ENCODE measurements at regions not wholly inside any gene's neighbourhood (a gene's known extent, or its start where the extent isn't known, plus 50 kb on each side); places are given as distances from the start of the nearest gene placed in this dataset.
"Not testable (repeated sequence)": the region's sequence is repeated elsewhere in the genome, so short reads cannot be mapped to it uniquely, and the experiment has no call there.

DNA sequence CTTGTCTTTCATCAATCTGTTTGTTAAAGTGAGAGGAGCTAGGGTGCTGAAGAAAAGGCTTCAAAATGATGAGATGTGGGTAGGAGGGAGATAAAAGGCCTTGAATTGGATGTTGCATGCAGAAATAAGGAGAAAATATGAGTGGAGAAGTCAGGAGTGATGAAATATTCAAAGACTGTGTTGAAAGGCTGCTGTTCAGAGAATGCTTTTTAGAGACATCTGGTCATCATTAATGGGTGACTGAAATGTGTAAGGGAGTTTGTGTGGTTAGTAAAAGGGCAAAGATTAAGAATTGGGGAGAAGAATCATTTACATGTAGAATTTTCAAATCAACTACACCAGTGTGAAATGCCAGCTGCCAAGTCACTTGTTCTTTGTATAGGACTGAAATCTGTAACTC lies 383.9 kb downstream of the MAT2B start:
- DNase-seq, result no peak

DNA sequence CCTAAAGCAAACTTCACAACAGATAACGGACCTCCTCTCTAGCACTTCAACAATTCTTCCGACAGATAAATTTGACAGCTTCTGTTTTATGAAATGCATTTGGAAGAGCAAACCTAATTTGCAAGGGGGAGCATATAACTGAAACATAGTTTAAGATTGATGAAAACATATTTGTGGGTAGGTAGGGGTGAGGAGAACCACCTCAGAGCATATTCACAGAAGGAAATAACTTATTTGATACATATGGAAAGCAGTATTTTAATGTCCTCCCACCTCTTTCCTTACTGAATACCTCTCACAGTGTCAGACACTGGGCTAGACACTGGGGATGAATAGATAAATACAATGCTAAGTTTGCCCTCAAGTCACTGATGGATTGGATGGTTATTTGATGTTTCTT lies 384.8 kb downstream of the MAT2B start:
- DNase-seq, result no peak

DNA sequence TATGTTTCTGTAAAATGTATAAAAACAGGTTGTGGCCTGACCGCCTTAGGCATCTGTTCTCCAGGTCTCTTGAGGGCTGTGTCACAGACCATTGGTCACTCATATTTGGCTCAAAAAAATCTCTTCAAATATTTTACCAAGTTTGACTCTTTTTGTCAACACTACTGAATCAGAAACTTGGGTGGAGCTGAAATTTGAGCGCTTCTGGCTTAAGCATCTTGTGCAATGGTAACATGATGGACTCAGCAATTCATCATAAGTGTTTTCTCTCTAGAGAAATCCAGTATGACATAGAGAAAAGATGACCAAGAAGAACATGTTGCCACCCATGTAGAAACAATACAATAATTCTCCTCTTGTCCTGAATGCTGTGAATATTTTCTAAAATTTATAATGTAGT lies 387.9 kb downstream of the MAT2B start:
- no peak for DNase-seq

- no peak for DNase-seq
Measured at GRCh38 chr5:163894645-163895044, 389.2 kb downstream of the MAT2B start.

GRCh38 chr5:163898873-163899272 lies 393.5 kb downstream of the MAT2B start:
- DNase-seq, result no peak

DNA sequence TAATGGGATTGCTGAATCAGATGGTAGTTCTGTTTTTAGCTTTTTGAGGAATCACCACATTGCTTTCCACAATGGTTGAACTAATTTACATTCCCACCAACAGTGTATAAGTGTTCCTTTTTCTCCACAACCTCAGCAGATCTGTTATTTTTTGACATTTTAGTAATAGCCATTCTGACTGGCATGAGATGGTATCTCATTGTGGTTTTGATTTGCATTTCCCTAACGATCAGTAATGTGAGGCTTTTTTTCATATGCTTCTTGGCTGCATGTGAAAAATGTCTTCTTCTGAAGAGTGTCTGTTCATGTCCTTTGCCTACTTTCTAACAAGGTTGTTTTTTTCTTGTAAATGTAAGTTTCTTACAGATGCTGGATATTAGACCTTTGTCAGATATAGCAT lies 402.4 kb downstream of the MAT2B start:
- DNase-seq, result not testable (repeated sequence)

- DNase-seq, result no peak
Measured at GRCh38 chr5:163908253-163908652, 402.8 kb downstream of the MAT2B start.

- no peak for DNase-seq
Measured at GRCh38 chr5:163910226-163910625, 404.8 kb downstream of the MAT2B start.

GRCh38 chr5:163912046-163912445 lies 406.6 kb downstream of the MAT2B start:
- no peak for DNase-seq

DNA sequence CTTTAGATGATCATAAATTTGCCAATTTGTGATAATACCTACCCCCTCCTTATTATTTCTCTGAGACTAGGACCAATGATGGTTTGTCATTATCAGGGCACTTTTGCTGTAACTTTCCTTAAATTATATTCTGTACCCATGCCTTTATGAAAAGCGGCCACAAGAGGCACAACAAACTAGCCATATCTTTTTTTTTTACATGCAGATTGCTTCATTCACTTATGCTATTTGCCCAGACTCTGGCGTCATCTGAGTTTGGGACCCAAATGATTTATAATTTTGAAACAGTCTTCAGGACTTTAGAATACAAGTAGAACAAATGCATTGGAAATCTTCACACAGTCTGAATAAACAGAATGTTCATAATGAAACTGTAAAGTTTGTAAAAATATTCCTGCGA lies 408.1 kb downstream of the MAT2B start:
- no peak for DNase-seq

DNA sequence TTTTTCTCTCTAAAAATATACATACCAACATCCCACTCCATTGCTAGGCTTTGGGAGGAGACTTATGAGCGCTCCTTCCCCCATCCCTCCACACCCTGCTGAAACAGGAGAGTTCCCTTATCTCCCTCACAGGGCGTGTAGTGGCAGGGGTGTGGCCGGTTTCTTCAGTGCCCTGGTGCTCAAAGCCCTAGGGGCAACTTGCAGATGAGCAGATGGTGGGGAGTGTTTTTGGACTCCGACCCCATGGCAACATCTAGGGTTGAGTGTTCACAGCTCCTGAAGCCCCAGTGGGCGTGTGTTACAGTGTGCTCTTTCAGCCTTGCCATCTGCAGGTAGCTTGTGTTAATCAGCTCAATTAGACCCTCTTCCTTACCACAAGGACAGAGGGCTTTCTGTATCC lies 409.5 kb downstream of the MAT2B start:
- DNase-seq, result no peak

- no peak for DNase-seq
Measured at GRCh38 chr5:163915481-163915961, 410.1 kb downstream of the MAT2B start.

DNA sequence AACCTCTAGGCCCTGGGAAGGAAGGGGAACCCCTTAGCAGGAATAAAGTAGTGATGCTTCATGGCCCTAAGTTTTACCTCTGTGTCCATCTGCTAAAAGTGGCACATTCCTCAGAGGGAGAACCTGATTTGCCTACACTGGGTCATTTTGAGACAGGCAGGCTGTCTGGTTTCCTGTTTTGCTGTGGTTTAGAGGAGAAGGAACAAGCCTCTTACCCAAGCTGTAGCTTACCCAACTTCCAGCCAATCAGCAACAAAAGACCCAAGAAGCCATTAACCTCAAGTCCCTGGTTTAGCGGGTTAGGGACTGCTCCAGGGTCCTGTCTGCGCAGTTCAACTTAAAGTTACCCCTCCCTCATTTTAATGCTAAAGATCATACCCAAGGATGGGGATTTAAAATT lies 411.0 kb downstream of the MAT2B start:
- peak in 1 of 2 donors; percentile 33 for DNase-seq

GRCh38 chr5:163916861-163917260 lies 411.4 kb downstream of the MAT2B start:
- no peak for DNase-seq

GRCh38 chr5:163917747-163918146 lies 412.3 kb downstream of the MAT2B start:
- no peak for DNase-seq

- not testable (repeated sequence) for DNase-seq
Measured at GRCh38 chr5:163934990-163935389, 429.6 kb downstream of the MAT2B start.

GRCh38 chr5:163938595-163938994 lies 433.2 kb downstream of the MAT2B start:
- no peak for DNase-seq

- no peak for DNase-seq
Measured at GRCh38 chr5:163941079-163941478, 435.7 kb downstream of the MAT2B start.

GRCh38 chr5:163943546-163943945 lies 438.1 kb downstream of the MAT2B start:
- DNase-seq, result no peak

GRCh38 chr5:163944738-163945137 lies 439.3 kb downstream of the MAT2B start:
- no peak for DNase-seq

- no peak for DNase-seq
Measured at GRCh38 chr5:163947848-163948666, 442.6 kb downstream of the MAT2B start.

DNA sequence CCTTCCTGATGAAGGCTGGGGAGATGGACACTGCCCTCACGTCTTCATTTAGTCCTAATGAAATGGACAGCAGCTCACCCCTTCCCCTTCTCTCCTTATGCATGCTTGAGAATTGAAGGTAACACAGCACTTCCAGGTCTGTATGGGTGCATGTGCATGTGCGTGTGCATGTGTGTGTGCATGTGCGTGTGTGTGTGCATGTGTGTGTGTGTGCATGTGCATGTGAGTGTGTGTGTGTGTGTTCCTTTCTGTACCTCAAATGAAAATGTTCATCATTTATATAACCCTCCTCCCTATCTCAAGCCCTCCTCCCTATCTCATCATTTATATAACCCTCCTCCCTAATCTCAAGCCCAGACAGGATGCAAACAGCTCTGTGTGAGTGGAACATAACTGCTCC lies 444.8 kb downstream of the MAT2B start:
- DNase-seq, result no peak

GRCh38 chr5:163951069-163951468 lies 445.6 kb downstream of the MAT2B start:
- DNase-seq, result no peak

GRCh38 chr5:163953901-163954300 lies 448.5 kb downstream of the MAT2B start:
- DNase-seq, result no peak

- DNase-seq, result not testable (repeated sequence)
Measured at GRCh38 chr5:163961230-163961629, 455.8 kb downstream of the MAT2B start.

All from bone marrow (tissue), 2 donors.